Mucosa of stomach (tissue), 1 donor: ENCODE measurements at regions not wholly inside any gene's neighbourhood (a gene's known extent, or its start where the extent isn't known, plus 50 kb on each side); places are given as distances from the start of the nearest gene placed in this dataset.

Source experiments
- H3K27me3 ChIP-seq: one replicate; pipeline ENCODE4 v1.7.0; 2013; ENCODE audit warnings: mild to moderate bottlenecking, low read length; ENCODE audit not compliant: control insufficient read depth, insufficient read depth
- H3K36me3 ChIP-seq: one replicate; pipeline ENCODE4 v1.7.0; 2013; ENCODE audit warnings: low read length; ENCODE audit not compliant: control insufficient read depth, insufficient read depth
- H3K4me1 ChIP-seq: one replicate; pipeline ENCODE4 v1.7.0; 2013; ENCODE audit warnings: mild to moderate bottlenecking, low read length; ENCODE audit not compliant: control insufficient read depth, insufficient read depth
- H3K4me3 ChIP-seq: one replicate; pipeline ENCODE4 v1.7.0; 2013; ENCODE audit warnings: low read length
- H3K9ac ChIP-seq: one replicate; pipeline ENCODE4 v1.7.0; 2013; ENCODE audit warnings: mild to moderate bottlenecking, low read length, moderate library complexity
- H3K9me3 ChIP-seq: one replicate; pipeline ENCODE4 v1.7.0; 2013; ENCODE audit warnings: mild to moderate bottlenecking, low read length, moderate library complexity; ENCODE audit not compliant: control insufficient read depth
- donor health status: Pancreatic carcinoma.

- Histone ChIP-seq H3K36me3 (no peaks in the 10 kb centered on the region), H3K9me3 (no peaks in the 10 kb centered on the region), H3K27me3 (no peaks in the 10 kb centered on the region), H3K4me3 (no peak overlapping the region), H3K4me1 (peaks cover 14% of the 10 kb centered on the region), H3K9ac (no peak overlapping the region)
These were observed 267.8 kb downstream of the RPS24 start for GRCh38 chr10:78301481-78301880.

GRCh38 chr10:78301891-78302738, 268.5 kb downstream of the RPS24 start:
- H3K9me3 ChIP-seq, result no peaks in the 10 kb centered on the region

GRCh38 chr10:78302739-78302988, 269.0 kb downstream of the RPS24 start:
- H3K4me3 ChIP-seq, result peak overlapping the region; percentile 82
- H3K4me1 ChIP-seq, result peaks cover 14% of the 10 kb centered on the region
- H3K36me3 ChIP-seq, result no peaks in the 10 kb centered on the region
- no peaks in the 10 kb centered on the region for H3K9me3 ChIP-seq
- H3K9ac ChIP-seq, result peak overlapping the region; percentile 87
- H3K27me3 ChIP-seq, result no peaks in the 10 kb centered on the region

More at GRCh38 chr10:78301891-78302738, 268.5 kb downstream of the RPS24 start:
- Histone ChIP-seq H3K4me1 (peaks cover 14% of the 10 kb centered on the region), H3K4me3 (peak overlapping the region; percentile 82), H3K9ac (peak overlapping the region; percentile 87), H3K36me3 (no peaks in the 10 kb centered on the region), H3K27me3 (no peaks in the 10 kb centered on the region)

GRCh38 chr10:78302989-78303854, 269.6 kb downstream of the RPS24 start:
- H3K4me1 ChIP-seq, result peaks cover 14% of the 10 kb centered on the region
- H3K9me3 ChIP-seq, result no peaks in the 10 kb centered on the region
- no peaks in the 10 kb centered on the region for H3K36me3 ChIP-seq
- H3K27me3 ChIP-seq, result no peaks in the 10 kb centered on the region
- peak overlapping the region; percentile 87 for H3K9ac ChIP-seq
- H3K4me3 ChIP-seq, result peak overlapping the region; percentile 82

GRCh38 chr10:78304091-78305045, 270.7 kb downstream of the RPS24 start:
- H3K36me3 ChIP-seq, result no peaks in the 10 kb centered on the region
- peaks cover 14% of the 10 kb centered on the region for H3K4me1 ChIP-seq
- no peaks in the 10 kb centered on the region for H3K27me3 ChIP-seq
- H3K9me3 ChIP-seq, result no peaks in the 10 kb centered on the region
- no peak overlapping the region for H3K9ac ChIP-seq
- no peak overlapping the region for H3K4me3 ChIP-seq

GRCh38 chr10:78305311-78305710, 271.6 kb downstream of the RPS24 start:
- H3K36me3 ChIP-seq, result no peaks in the 10 kb centered on the region
- H3K4me1 ChIP-seq, result peaks cover 14% of the 10 kb centered on the region
- H3K9me3 ChIP-seq, result no peaks in the 10 kb centered on the region
- H3K9ac ChIP-seq, result no peak overlapping the region
- H3K4me3 ChIP-seq, result no peak overlapping the region
- no peaks in the 10 kb centered on the region for H3K27me3 ChIP-seq

- Histone ChIP-seq H3K36me3 (no peaks in the 10 kb centered on the region), H3K4me3 (no peak overlapping the region), H3K27me3 (no peaks in the 10 kb centered on the region), H3K9ac (no peak overlapping the region), H3K4me1 (peaks cover 14% of the 10 kb centered on the region), H3K9me3 (no peaks in the 10 kb centered on the region)
These were observed 272.7 kb downstream of the RPS24 start for GRCh38 chr10:78306358-78306757.

GRCh38 chr10:78307576-78307975, 273.9 kb downstream of the RPS24 start:
- Histone ChIP-seq H3K4me1 (peaks cover 3% of the 10 kb centered on the region), H3K9ac (no peak overlapping the region), H3K36me3 (no peaks in the 10 kb centered on the region), H3K27me3 (no peaks in the 10 kb centered on the region), H3K4me3 (no peak overlapping the region), H3K9me3 (no peaks in the 10 kb centered on the region)

- Histone ChIP-seq H3K9ac (no peak overlapping the region), H3K36me3 (no peaks in the 10 kb centered on the region), H3K27me3 (no peaks in the 10 kb centered on the region), H3K9me3 (no peaks in the 10 kb centered on the region), H3K4me1 (no peaks in the 10 kb centered on the region), H3K4me3 (no peak overlapping the region)
These were observed 276.0 kb downstream of the RPS24 start for GRCh38 chr10:78309536-78310237.

GRCh38 chr10:78310481-78311080, 276.9 kb downstream of the RPS24 start:
- no peaks in the 10 kb centered on the region for H3K36me3 ChIP-seq
- H3K4me1 ChIP-seq, result no peaks in the 10 kb centered on the region
- no peak overlapping the region for H3K9ac ChIP-seq
- no peaks in the 10 kb centered on the region for H3K9me3 ChIP-seq
- no peaks in the 10 kb centered on the region for H3K27me3 ChIP-seq
- no peak overlapping the region for H3K4me3 ChIP-seq
